B cell (primary cell): ENCODE measurements at regions not wholly inside any gene's neighbourhood (a gene's known extent, or its start where the extent isn't known, plus 50 kb on each side); places are given as distances from the start of the nearest gene placed in this dataset.

Source experiments
- ATAC-seq: fragments of 200-7000 bp; cut with Tn5 transposase; one replicate; pipeline ENCODE4 v1.10.0; 2021; ENCODE audit warnings: low read depth, mild to moderate bottlenecking, moderate number of reproducible peaks, moderate library complexity
- CTCF ChIA-PET: fragments of 350-600 bp; sonication (Branson Sonifier 250); formaldehyde crosslinking; loops from one replicate; lab custom pipeline; 2021; ENCODE audit warnings: antibody characterized with exemption, inconsistent platforms; lab: Charles Lee
- POLR2A ChIA-PET: fragments of 350-600 bp; sonication (Branson Sonifier 250); formaldehyde crosslinking; loops from one replicate; lab custom pipeline; 2021; ENCODE audit warnings: antibody characterized with exemption; lab: Charles Lee
- DNase-seq: peaks from one replicate; pipeline ENCODE4 v3.0.0; 2013
- H2AFZ ChIP-seq: 2 replicates; pipeline ENCODE4 v1.6.1; 2012; ENCODE audit warnings: mild to moderate bottlenecking, low read depth, low read length; ENCODE audit not compliant: insufficient read depth, poor library complexity, severe bottlenecking
- H3K27ac ChIP-seq, 2 donors: 1 replicate in 1 of 2; 2 replicates in 1 of 2; pipeline ENCODE4 v1.5.1; 2012 to 2013; ENCODE audit warnings: low read length in 2 of 2, mild to moderate bottlenecking in 2 of 2, moderate library complexity in 1 of 2
- H3K27me3 ChIP-seq, 4 experiments: fragments of 200-600 bp in 1 of 4; sonication (generic) in 1 of 4; replicated peaks in 1 of 4; 1 replicate in 2 of 4; 2 replicates in 2 of 4; pipeline versions ENCODE4 v1.6.1 to v1.7.0; 2013 to 2016; ENCODE audit warnings: low read length in 3 of 4, mild to moderate bottlenecking in 2 of 4, mixed read lengths in 1 of 4, moderate library complexity in 1 of 4; ENCODE audit not compliant: insufficient read depth in 4 of 4, control insufficient read depth in 3 of 4; ENCODE audit errors: control extremely low read depth in 1 of 4
- H3K36me3 ChIP-seq, 2 experiments: replicated peaks in 1 of 2; 1 replicate in 1 of 2; 2 replicates in 1 of 2; pipeline versions ENCODE4 v1.6.1 to v1.7.1; 2013; ENCODE audit warnings: low read length in 1 of 2; ENCODE audit not compliant: insufficient read depth in 2 of 2, control insufficient read depth in 1 of 2; ENCODE audit errors: control extremely low read depth in 1 of 2, extremely low read depth in 1 of 2
- H3K4me1 ChIP-seq, 2 donors: fragments of 200-600 bp in 1 of 2; sonication (generic) in 1 of 2; 1 replicate in 1 of 2; 2 replicates in 1 of 2; pipeline versions ENCODE4 v1.5.1 to v1.6.1; 2013 to 2017; ENCODE audit warnings: low read length in 2 of 2; ENCODE audit not compliant: control insufficient read depth in 2 of 2, insufficient read depth in 2 of 2
- H3K4me2 ChIP-seq: replicated peaks from 2 replicates; pipeline ENCODE3; 2012; ENCODE audit warnings: mild to moderate bottlenecking, low read depth, low read length; ENCODE audit not compliant: poor library complexity, severe bottlenecking
- H3K4me3 ChIP-seq, 5 experiments: fragments of 200-600 bp in 1 of 5; sonication (generic) in 1 of 5; 1 replicate in 3 of 5; 2 replicates in 2 of 5; pipeline versions ENCODE4 v1.5.1 to v1.7.0; 2011 to 2016; ENCODE audit warnings: low read length in 4 of 5, mild to moderate bottlenecking in 4 of 5, low read depth in 2 of 5, control low read depth in 1 of 5, moderate library complexity in 1 of 5; ENCODE audit not compliant: insufficient read depth in 1 of 5; ENCODE audit errors: control extremely low read depth in 1 of 5, extremely low read depth in 1 of 5
- H3K79me2 ChIP-seq: fragments of 200-600 bp; sonication (generic); one replicate; pipeline ENCODE4 v1.6.0; 2016; ENCODE audit warnings: low read length; ENCODE audit not compliant: control insufficient read depth, insufficient read depth
- H3K9ac ChIP-seq: fragments of 200-600 bp; sonication (generic); 2 replicates; pipeline ENCODE4 v1.6.1; 2017; ENCODE audit warnings: mild to moderate bottlenecking, low read length, moderate library complexity
- H3K9me3 ChIP-seq, 3 donors: one replicate each; pipeline versions ENCODE4 v1.6.1 to v1.7.1; 2013; ENCODE audit warnings: low read length in 2 of 3; ENCODE audit not compliant: control insufficient read depth in 2 of 3, insufficient read depth in 1 of 3; ENCODE audit errors: control extremely low read depth in 1 of 3
- H4K20me1 ChIP-seq: 2 replicates; pipeline ENCODE4 v1.6.0; 2012; ENCODE audit warnings: mild to moderate bottlenecking, low read length; ENCODE audit not compliant: insufficient read depth, control insufficient read depth, poor library complexity, severe bottlenecking
- H3K27ac Mint-ChIP-seq: one replicate; pipeline ENCODE4 v1.8.0; 2021; ENCODE audit warnings: mixed read lengths
- H3K27me3 Mint-ChIP-seq: one replicate; pipeline ENCODE4 v1.8.0; 2021; ENCODE audit warnings: mixed read lengths
- H3K4me1 Mint-ChIP-seq: one replicate; pipeline ENCODE4 v1.8.0; 2021; ENCODE audit warnings: mixed read lengths
- H3K4me3 Mint-ChIP-seq: one replicate; pipeline ENCODE4 v1.8.0; 2021; ENCODE audit warnings: mixed read lengths
- H3K9me3 Mint-ChIP-seq: one replicate; pipeline ENCODE4 v1.8.0; 2022; ENCODE audit warnings: mixed read lengths; ENCODE audit not compliant: insufficient read depth
- EZH2 ChIP-seq: IDR thresholded peaks from 2 replicates; pipeline ENCODE4 v1.6.1; 2012; ENCODE audit warnings: borderline replicate concordance, low read depth, mild to moderate bottlenecking, moderate library complexity, low read length; ENCODE audit not compliant: insufficient read depth, poor library complexity, severe bottlenecking
- WGBS: methylation state at CpG from one replicate; pipeline ENCODE4 v1.1.5; 2013; ENCODE audit warnings: missing lambda C conversion rate; ENCODE audit not compliant: insufficient coverage; 5-methylcytosine and 5-hydroxymethylcytosine counted together
- intact Hi-C: fragments of 100-400 bp; cut with micrococcal nuclease; formaldehyde crosslinking; loops from one replicate; pipeline ENCODE4 v1.10.0; 2022
- TF ChIP-seq, protein P1 (sequence below): fragments of 200-600 bp; IDR thresholded peaks from one replicate; pipeline ENCODE4 v1.8.0; 2022; ENCODE audit warnings: antibody characterized with exemption, mild to moderate bottlenecking

DNA sequence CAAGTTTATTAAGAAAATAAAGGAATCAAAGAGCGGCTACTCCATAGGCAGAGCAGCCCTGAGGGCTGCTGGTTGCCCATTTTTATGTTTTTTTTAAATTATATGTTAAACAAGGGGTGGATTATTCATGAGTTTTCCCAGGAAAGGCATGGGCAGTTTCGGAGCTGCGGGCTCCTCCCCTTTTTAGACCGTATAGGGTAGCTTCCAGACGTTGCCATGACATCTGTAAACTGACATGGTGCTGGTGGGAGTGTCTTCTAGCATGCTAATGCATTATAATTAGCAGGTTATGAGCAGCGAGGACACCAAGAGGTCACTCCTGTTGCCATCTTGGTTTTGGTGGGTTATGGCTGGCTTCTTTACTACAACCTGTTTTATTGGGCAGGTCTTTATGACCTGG is 301.8 kb downstream of the TFAP2C start:
- H3K4me1 ChIP-seq = no peaks in the 10 kb centered on the region
- intact Hi-C loops = no loop called here
- no peaks in the 10 kb centered on the region for H3K36me3 ChIP-seq
- 80% methylated on average over 1 of the region's 6 CpGs for WGBS
- no peak overlapping the region for H3K9ac ChIP-seq
- H4K20me1 ChIP-seq = no peaks in the 10 kb centered on the region
- TF ChIP-seq, protein P1, sequence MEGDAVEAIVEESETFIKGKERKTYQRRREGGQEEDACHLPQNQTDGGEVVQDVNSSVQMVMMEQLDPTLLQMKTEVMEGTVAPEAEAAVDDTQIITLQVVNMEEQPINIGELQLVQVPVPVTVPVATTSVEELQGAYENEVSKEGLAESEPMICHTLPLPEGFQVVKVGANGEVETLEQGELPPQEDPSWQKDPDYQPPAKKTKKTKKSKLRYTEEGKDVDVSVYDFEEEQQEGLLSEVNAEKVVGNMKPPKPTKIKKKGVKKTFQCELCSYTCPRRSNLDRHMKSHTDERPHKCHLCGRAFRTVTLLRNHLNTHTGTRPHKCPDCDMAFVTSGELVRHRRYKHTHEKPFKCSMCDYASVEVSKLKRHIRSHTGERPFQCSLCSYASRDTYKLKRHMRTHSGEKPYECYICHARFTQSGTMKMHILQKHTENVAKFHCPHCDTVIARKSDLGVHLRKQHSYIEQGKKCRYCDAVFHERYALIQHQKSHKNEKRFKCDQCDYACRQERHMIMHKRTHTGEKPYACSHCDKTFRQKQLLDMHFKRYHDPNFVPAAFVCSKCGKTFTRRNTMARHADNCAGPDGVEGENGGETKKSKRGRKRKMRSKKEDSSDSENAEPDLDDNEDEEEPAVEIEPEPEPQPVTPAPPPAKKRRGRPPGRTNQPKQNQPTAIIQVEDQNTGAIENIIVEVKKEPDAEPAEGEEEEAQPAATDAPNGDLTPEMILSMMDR = no peak
- TF ChIP-seq EZH2 = no peak
- ATAC-seq (no peak), DNase-seq (no peak)
- H3K27me3 Mint-ChIP-seq = peaks cover 38% of the 10 kb centered on the region
- ChIA-PET POLR2A (no interaction called here), CTCF (no interaction called here)
- H3K27ac Mint-ChIP-seq = no peak overlapping the region
- H3K9me3 Mint-ChIP-seq = no peaks in the 10 kb centered on the region
- peaks cover 0 to 14% (median 8%) of the 10 kb centered on the region in 4 experiments for H3K27me3 ChIP-seq
- H3K27ac ChIP-seq = no peak overlapping the region
- H3K79me2 ChIP-seq = no peaks in the 10 kb centered on the region
- H3K9me3 ChIP-seq = no peaks in the 10 kb centered on the region
- no peak overlapping the region for H3K4me2 ChIP-seq
- H3K4me3 ChIP-seq = no peak overlapping the region
- no peak overlapping the region for H2AFZ ChIP-seq
- no peaks in the 10 kb centered on the region for H3K4me1 Mint-ChIP-seq
- no peak overlapping the region for H3K4me3 Mint-ChIP-seq

DNA sequence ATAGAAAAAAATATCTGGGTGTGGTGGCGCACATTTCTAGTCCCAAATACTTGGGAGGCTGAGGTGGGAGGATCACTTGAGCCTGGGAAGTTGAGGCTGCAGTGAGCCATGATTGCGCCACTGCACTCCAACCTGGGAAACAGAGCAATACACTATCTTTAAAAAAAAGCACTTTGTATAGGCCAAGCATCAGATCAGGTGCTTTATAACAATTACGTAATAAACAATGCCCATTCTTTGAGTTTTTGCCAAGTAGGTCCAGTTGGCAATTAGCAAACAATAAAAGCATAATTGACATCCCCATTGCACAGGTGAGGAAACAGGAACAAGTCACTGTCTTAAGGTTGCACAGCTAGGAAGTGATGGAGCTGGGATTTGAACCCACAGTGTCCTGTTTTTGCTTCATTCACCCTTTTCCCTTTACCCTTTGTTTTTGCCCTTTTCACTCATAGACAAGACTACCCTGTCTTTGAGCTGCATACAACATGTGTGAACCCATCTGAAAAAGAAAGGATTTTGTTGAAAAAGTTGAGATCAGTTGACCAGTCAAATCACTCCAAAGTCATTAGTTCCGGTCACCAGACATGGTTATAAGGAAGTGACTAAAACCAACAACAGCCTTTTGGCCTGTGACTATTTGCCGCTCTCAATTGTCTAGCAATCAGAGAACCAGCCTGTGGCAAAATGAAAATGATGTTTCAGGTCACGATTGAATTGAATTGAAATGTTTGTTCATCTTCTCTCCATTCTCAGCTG is 303.6 kb downstream of the TFAP2C start:
- Histone ChIP-seq H3K79me2 (no peaks in the 10 kb centered on the region), H3K36me3 (no peaks in the 10 kb centered on the region), H3K27me3 (peaks cover 0 to 4% (median 1%) of the 10 kb centered on the region in 4 experiments), H3K27ac (no peak overlapping the region), H3K4me1 (no peaks in the 10 kb centered on the region), H3K4me3 (no peak overlapping the region), H4K20me1 (no peaks in the 10 kb centered on the region), H3K9ac (no peak overlapping the region), H3K9me3 (no peaks in the 10 kb centered on the region), H3K4me2 (no peak overlapping the region), H2AFZ (no peak overlapping the region)
- intact Hi-C loops = no loop called here
- CTCF ChIA-PET = no interaction called here
- H3K4me3 Mint-ChIP-seq = no peak overlapping the region
- no peak for DNase-seq
- no peaks in the 10 kb centered on the region for H3K9me3 Mint-ChIP-seq
- TF ChIP-seq, protein P1 = no peak
- TF ChIP-seq EZH2 = no peak
- POLR2A ChIA-PET = no interaction called here
- peaks cover 21% of the 10 kb centered on the region for H3K27me3 Mint-ChIP-seq
- no peak for ATAC-seq
- no peaks in the 10 kb centered on the region for H3K4me1 Mint-ChIP-seq
- H3K27ac Mint-ChIP-seq = no peak overlapping the region
- WGBS = 100% methylated on average over 1 of the region's 6 CpGs
